Activated CD4-positive, alpha-beta T cell treated with anti-CD3 and anti-CD28 coated beads, Interleukin-2, amount 50 U/mL, for 16 hours (primary cell): ENCODE measurements at regions not wholly inside any gene's neighbourhood (a gene's known extent, or its start where the extent isn't known, plus 50 kb on each side); places are given as distances from the start of the nearest gene placed in this dataset.
"Not testable (repeated sequence)": the region's sequence is repeated elsewhere in the genome, so short reads cannot be mapped to it uniquely, and the experiment has no call there.

ENCODE experiments used
- DNase-seq: peaks from one replicate; pipeline ENCODE4 v3.0.0-alpha.2; 2020

GRCh38 chr10:107544706-107545520 lies 380.4 kb upstream of the SORCS1 start:
- DNase-seq: no peak

GRCh38 chr10:107542607-107543006 lies 378.1 kb upstream of the SORCS1 start:
- no peak for DNase-seq

- no peak for DNase-seq
These were observed 377.5 kb upstream of the SORCS1 start for GRCh38 chr10:107542016-107542415.

GRCh38 chr10:107540981-107541380 lies 376.5 kb upstream of the SORCS1 start:
- DNase-seq: no peak

- DNase-seq: no peak
These were observed 364.8 kb upstream of the SORCS1 start for GRCh38 chr10:107529350-107529749.

- no peak for DNase-seq
These were observed 355.8 kb upstream of the SORCS1 start for GRCh38 chr10:107520348-107520747.

- DNase-seq: no peak
These were observed 353.3 kb upstream of the SORCS1 start for GRCh38 chr10:107517811-107518210.

GRCh38 chr10:107516349-107516748 lies 351.8 kb upstream of the SORCS1 start:
- DNase-seq: no peak

- DNase-seq: not testable (repeated sequence)
These were observed 339.5 kb upstream of the SORCS1 start for GRCh38 chr10:107504011-107504410.

GRCh38 chr10:107502229-107502985 lies 337.9 kb upstream of the SORCS1 start:
- no peak for DNase-seq

GRCh38 chr10:107498983-107499382 lies 334.5 kb upstream of the SORCS1 start:
- no peak for DNase-seq

GRCh38 chr10:107497024-107497423 lies 332.5 kb upstream of the SORCS1 start:
- DNase-seq: no peak

- DNase-seq: no peak
These were observed 332.1 kb upstream of the SORCS1 start for GRCh38 chr10:107496594-107496993.

GRCh38 chr10:107492389-107492788 lies 327.9 kb upstream of the SORCS1 start:
- no peak for DNase-seq

- DNase-seq: no peak
These were observed 325.9 kb upstream of the SORCS1 start for GRCh38 chr10:107490389-107490788.

- DNase-seq: no peak
These were observed 322.8 kb upstream of the SORCS1 start for GRCh38 chr10:107487284-107487683.

GRCh38 chr10:107485019-107485418 lies 320.5 kb upstream of the SORCS1 start:
- no peak for DNase-seq

GRCh38 chr10:107481881-107482280 lies 317.4 kb upstream of the SORCS1 start:
- DNase-seq: no peak

- no peak for DNase-seq
These were observed 316.7 kb upstream of the SORCS1 start for GRCh38 chr10:107481224-107481623.

GRCh38 chr10:107480781-107481180 lies 316.3 kb upstream of the SORCS1 start:
- DNase-seq: no peak

- DNase-seq: no peak
These were observed 312.8 kb upstream of the SORCS1 start for GRCh38 chr10:107477266-107477665.

GRCh38 chr10:107476408-107476807 lies 311.9 kb upstream of the SORCS1 start:
- DNase-seq: no peak

GRCh38 chr10:107474650-107475049 lies 310.1 kb upstream of the SORCS1 start:
- DNase-seq: no peak

GRCh38 chr10:107473225-107473624 lies 308.7 kb upstream of the SORCS1 start:
- DNase-seq: no peak
